HG02970 (cell line): ENCODE measurements at regions not wholly inside any gene's neighbourhood (a gene's known extent, or its start where the extent isn't known, plus 50 kb on each side); places are given as distances from the start of the nearest gene placed in this dataset.
"Not testable (repeated sequence)": the region's sequence is repeated elsewhere in the genome, so short reads cannot be mapped to it uniquely, and the experiment has no call there.

ENCODE experiments used
- ATAC-seq: cut with Tn5 transposase; IDR thresholded peaks from one replicate; pipeline ENCODE4 v1.9.1; 2021; ENCODE audit warnings: mild to moderate bottlenecking, moderate library complexity, moderate number of reproducible peaks; ENCODE audit not compliant: unreplicated experiment, low FRiP score

- no peak for ATAC-seq
Observed at GRCh38 chr6:119716668-119717270, 367.2 kb upstream of the MAN1A1 start.

- no peak for ATAC-seq
Observed at GRCh38 chr6:119713903-119714302, 364.3 kb upstream of the MAN1A1 start.

- no peak for ATAC-seq
Observed at GRCh38 chr6:119686644-119687043, 337.1 kb upstream of the MAN1A1 start.

GRCh38 chr6:119686240-119686639, 336.7 kb upstream of the MAN1A1 start:
- no peak for ATAC-seq

GRCh38 chr6:119683671-119684070, 334.1 kb upstream of the MAN1A1 start:
- ATAC-seq: no peak

- ATAC-seq: no peak
Observed at GRCh38 chr6:119683031-119683430, 333.5 kb upstream of the MAN1A1 start.

- no peak for ATAC-seq
Observed at GRCh38 chr6:119678961-119679360, 329.4 kb upstream of the MAN1A1 start.

GRCh38 chr6:119677384-119677783, 327.8 kb upstream of the MAN1A1 start:
- ATAC-seq: no peak

- no peak for ATAC-seq
Observed at GRCh38 chr6:119676961-119677360, 327.4 kb upstream of the MAN1A1 start.

- no peak for ATAC-seq
Observed at GRCh38 chr6:119676230-119676629, 326.7 kb upstream of the MAN1A1 start.

GRCh38 chr6:119673741-119674140, 324.2 kb upstream of the MAN1A1 start:
- no peak for ATAC-seq

GRCh38 chr6:119672725-119673124, 323.2 kb upstream of the MAN1A1 start:
- ATAC-seq: no peak

- no peak for ATAC-seq
Observed at GRCh38 chr6:119671105-119671504, 321.5 kb upstream of the MAN1A1 start.

- no peak for ATAC-seq
Observed at GRCh38 chr6:119669221-119669620, 319.7 kb upstream of the MAN1A1 start.

GRCh38 chr6:119665432-119665831, 315.9 kb upstream of the MAN1A1 start:
- not testable (repeated sequence) for ATAC-seq

GRCh38 chr6:119661628-119662027, 312.1 kb upstream of the MAN1A1 start:
- no peak for ATAC-seq

- no peak for ATAC-seq
Observed at GRCh38 chr6:119661078-119661477, 311.5 kb upstream of the MAN1A1 start.

- no peak for ATAC-seq
Observed at GRCh38 chr6:119658917-119659316, 309.4 kb upstream of the MAN1A1 start.

GRCh38 chr6:119655124-119655523, 305.6 kb upstream of the MAN1A1 start:
- ATAC-seq: no peak

- ATAC-seq: no peak
Observed at GRCh38 chr6:119653329-119653728, 303.8 kb upstream of the MAN1A1 start.

- ATAC-seq: no peak
Observed at GRCh38 chr6:119649531-119649930, 300.0 kb upstream of the MAN1A1 start.

GRCh38 chr6:119647309-119647708, 297.7 kb upstream of the MAN1A1 start:
- ATAC-seq: no peak

GRCh38 chr6:119643876-119644275, 294.3 kb upstream of the MAN1A1 start:
- no peak for ATAC-seq
